GM18499 (cell line): ENCODE measurements at regions not wholly inside any gene's neighbourhood (a gene's known extent, or its start where the extent isn't known, plus 50 kb on each side); places are given as distances from the start of the nearest gene placed in this dataset.
"Not testable (repeated sequence)": the region's sequence is repeated elsewhere in the genome, so short reads cannot be mapped to it uniquely, and the experiment has no call there.

ENCODE experiments used
- ATAC-seq: cut with Tn5 transposase; IDR thresholded peaks from one replicate; pipeline ENCODE4 v1.9.1; 2021; ENCODE audit warnings: moderate number of reproducible peaks; ENCODE audit not compliant: insufficient read depth, unreplicated experiment

- ATAC-seq: no peak
Observed at GRCh38 chr10:128567551-128567950, 441.3 kb upstream of the MKI67 start.

GRCh38 chr10:128568041-128568440 lies 441.8 kb upstream of the MKI67 start:
- ATAC-seq: no peak

GRCh38 chr10:128568491-128568890 lies 442.3 kb upstream of the MKI67 start:
- ATAC-seq: no peak

- ATAC-seq: no peak
Observed at GRCh38 chr10:128568990-128569945, 443.0 kb upstream of the MKI67 start.

- ATAC-seq: no peak
Observed at GRCh38 chr10:128570319-128570995, 444.2 kb upstream of the MKI67 start.

- ATAC-seq: no peak
Observed at GRCh38 chr10:128571071-128571470, 444.8 kb upstream of the MKI67 start.

GRCh38 chr10:128571745-128572144 lies 445.5 kb upstream of the MKI67 start:
- no peak for ATAC-seq

GRCh38 chr10:128572696-128573095 lies 446.5 kb upstream of the MKI67 start:
- no peak for ATAC-seq

GRCh38 chr10:128573281-128573845 lies 447.1 kb upstream of the MKI67 start:
- ATAC-seq: no peak

- no peak for ATAC-seq
Observed at GRCh38 chr10:128573986-128574385, 447.8 kb upstream of the MKI67 start.

- no peak for ATAC-seq
Observed at GRCh38 chr10:128574581-128575210, 448.5 kb upstream of the MKI67 start.

- no peak for ATAC-seq
Observed at GRCh38 chr10:128575761-128576160, 449.5 kb upstream of the MKI67 start.

GRCh38 chr10:128576336-128576735 lies 450.1 kb upstream of the MKI67 start:
- ATAC-seq: no peak

- ATAC-seq: no peak
Observed at GRCh38 chr10:128576943-128577670, 450.9 kb upstream of the MKI67 start.

- no peak for ATAC-seq
Observed at GRCh38 chr10:128577958-128578750, 451.9 kb upstream of the MKI67 start.

GRCh38 chr10:128578766-128579165 lies 452.5 kb upstream of the MKI67 start:
- ATAC-seq: no peak

GRCh38 chr10:128579280-128579865 lies 453.1 kb upstream of the MKI67 start:
- ATAC-seq: no peak

GRCh38 chr10:128579901-128580300 lies 453.7 kb upstream of the MKI67 start:
- ATAC-seq: no peak

- not testable (repeated sequence) for ATAC-seq
Observed at GRCh38 chr10:128583125-128583524, 456.9 kb upstream of the MKI67 start.
